GM19324 (cell line): ENCODE measurements at regions not wholly inside any gene's neighbourhood (a gene's known extent, or its start where the extent isn't known, plus 50 kb on each side); places are given as distances from the start of the nearest gene placed in this dataset.
"Not testable (repeated sequence)": the region's sequence is repeated elsewhere in the genome, so short reads cannot be mapped to it uniquely, and the experiment has no call there.

Experiments
- ATAC-seq: cut with Tn5 transposase; IDR thresholded peaks from one replicate; pipeline ENCODE4 v1.9.1; 2021; ENCODE audit warnings: mild to moderate bottlenecking, moderate library complexity; ENCODE audit not compliant: unreplicated experiment, low FRiP score

DNA sequence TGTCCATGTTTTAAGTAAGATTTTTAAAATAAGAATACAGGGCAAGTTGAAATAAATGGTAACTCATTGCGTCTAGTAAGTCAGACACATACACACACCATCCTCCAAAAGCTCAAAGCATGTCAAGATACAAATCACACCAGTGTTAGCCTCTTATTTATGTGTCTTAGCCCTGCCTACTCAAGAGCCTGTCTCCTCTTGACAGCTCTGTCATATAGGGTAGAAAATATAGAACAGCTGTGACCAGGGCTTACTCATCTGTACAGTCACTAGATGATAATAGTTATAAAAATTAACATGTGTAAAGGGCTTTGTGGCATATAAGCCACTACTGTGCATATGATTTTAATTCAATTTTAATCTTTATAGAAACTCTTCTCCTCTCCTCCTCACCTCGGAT lies 76.6 kb upstream of the NOTCH2NLA start:
- not testable (repeated sequence) for ATAC-seq

- ATAC-seq: peak; percentile 83
Measured at GRCh38 chr1:146298575-146298897, 69.7 kb upstream of the NOTCH2NLA start.

GRCh38 chr1:146297781-146298574 lies 69.2 kb upstream of the NOTCH2NLA start:
- peak; percentile 42 for ATAC-seq

DNA sequence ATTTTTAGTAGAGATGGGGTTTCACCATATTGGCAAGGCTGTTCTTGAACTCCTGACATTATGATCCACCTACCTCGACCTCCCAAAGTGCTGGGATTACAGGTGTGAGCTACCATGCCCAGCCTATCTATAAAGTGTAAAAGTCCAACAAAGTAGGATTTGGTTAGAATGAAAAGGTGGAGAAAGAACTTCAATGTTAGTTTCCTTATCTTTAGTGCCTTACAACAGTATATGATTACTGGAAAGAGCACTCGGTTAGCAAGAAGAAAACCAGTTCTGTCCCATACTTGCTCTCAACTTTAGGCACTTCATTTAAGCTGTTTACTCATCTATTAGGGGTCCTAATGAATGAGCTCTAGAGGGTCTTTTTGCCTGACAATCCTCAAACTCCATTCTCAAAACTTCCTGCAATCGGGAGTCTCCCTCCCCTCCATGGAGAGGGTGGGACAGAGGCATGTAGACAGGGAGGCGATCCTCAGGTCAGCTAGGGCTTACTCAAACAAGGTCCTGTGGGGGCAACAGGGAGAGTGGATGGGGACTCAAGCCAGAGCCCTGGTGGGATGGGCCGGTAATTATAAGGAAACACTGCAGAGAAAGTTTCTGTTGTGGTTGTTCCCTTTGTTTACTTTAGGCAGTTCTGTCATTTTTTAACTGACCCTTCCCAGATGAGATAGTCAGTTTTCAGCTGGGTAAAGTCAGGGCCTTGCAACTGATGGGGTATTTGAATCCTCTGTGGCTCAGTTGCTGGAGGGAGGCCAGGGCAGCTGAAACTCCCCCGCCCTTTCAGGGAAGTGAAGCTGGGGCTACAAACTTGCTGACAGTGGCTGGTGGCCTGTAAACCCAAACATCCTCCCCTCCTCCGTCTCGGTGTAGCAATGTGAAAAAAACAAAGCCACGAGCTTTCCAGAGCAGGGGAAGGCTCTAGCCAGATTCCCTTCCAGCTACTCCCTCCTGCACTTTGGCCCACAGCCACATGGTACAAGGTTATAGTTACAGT lies 64.4 kb upstream of the NOTCH2NLA start:
- peak; percentile 50 for ATAC-seq

DNA sequence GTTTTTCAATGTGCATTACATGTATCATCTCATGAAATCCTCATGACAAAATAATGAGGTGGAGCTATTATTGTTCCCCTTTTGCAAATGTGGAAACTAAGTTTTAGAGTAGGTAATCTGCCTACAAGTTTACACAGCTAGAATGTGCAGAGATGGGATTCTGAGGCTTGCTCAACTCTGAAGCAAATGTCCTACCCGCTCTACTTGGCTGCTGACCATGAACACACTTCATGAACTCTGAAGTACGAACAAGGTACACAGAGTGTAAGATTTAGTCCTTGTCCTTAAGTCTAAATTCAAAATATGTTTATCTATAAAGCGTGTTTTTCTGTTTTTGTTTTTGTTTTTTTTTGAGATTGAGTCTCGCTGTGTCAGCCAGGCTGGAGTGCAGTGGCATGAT lies 63.6 kb upstream of the NOTCH2NLA start:
- not testable (repeated sequence) for ATAC-seq

DNA sequence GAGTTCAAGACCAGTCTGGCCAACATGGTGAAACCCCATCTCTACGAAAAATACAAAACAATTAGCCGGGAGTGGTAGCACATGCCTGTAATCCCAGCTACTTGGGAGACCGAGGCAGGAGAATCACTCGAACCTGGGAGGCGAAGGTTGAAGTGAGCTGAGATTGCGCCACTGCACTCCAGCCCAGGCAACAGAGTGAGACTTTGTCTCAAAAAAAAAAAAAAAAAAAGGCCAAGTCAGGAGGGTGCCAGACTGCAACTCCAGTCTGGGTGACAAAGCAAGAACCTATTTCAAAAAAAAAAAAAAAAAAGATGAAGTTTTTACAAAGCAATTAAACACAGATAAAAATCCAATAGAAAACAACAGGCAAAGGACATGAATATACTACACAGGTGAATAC lies 59.1 kb upstream of the NOTCH2NLA start:
- ATAC-seq: not testable (repeated sequence)

GRCh38 chr1:146284760-146285159 lies 55.9 kb upstream of the NOTCH2NLA start:
- not testable (repeated sequence) for ATAC-seq

DNA sequence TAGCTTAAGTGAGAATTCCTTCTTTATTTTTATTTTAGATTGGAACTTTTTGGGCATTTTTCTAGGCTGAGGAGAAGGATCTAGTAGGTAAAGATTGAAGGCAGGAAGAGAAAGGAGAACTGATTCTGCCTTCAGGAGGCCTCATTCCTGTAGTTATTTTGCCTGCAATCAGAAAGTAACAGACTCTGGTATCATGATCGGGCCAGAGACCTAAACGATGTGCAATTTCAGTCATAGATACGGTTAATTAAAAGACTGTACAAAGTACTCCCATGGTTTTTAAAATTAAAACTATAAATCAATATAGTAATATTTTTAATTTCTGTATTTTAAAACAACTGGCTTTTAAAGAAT lies 54.7 kb upstream of the NOTCH2NLA start:
- ATAC-seq: peak; percentile 35

DNA sequence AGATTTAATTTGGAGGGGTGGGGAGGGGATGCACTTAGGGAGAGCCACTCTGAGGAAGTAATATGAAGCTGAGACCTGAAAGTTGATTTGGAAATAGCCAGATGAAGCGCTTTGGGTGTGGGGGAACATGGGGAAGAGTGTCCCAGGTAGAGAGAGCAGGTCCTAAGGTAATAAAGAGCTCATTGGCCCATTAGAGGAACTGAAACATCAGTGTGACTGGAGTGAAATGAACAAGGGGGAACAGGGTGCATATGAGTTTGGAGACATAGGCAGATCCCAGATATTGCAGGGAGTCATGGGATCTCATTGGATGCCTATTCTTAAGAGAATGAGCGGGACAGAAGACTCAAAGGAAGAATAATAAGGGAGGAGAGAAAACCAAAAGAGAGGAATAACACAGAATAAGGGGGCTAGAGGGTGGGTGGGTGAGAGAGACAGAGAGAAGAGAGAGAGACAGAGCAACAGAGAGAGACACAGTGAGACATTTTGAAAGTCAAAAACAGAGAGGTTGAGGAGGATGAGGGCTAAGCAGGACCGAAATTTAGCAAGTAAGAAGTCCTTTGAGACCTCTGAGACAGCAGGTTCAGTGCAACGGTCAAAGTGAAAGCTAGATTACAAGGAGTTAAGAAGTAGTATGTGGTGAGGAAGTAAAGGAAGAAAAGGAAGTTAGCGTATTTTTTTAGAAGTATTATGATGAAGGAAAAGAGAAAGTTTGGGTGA lies 54.1 kb upstream of the NOTCH2NLA start:
- peak; percentile 61 for ATAC-seq

DNA sequence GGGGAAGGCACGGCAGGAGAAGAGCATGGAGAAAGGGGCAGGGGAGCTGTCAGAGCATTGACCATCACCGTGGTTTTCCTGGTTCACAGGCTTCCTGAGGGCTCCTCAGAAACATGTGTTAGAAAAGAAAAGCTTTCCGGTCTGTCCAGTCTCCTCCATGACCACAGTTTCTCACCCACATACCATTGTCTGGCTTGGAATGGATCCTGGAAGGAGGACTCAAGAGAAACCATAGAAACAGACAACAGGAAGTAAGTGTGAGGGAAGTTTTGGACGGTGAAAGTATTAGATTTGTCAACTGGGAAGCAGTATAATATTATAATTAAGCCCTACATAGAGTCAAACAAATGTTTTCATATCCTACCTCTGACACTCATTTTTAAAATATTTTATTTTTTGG lies 52.7 kb upstream of the NOTCH2NLA start:
- ATAC-seq: not testable (repeated sequence)

DNA sequence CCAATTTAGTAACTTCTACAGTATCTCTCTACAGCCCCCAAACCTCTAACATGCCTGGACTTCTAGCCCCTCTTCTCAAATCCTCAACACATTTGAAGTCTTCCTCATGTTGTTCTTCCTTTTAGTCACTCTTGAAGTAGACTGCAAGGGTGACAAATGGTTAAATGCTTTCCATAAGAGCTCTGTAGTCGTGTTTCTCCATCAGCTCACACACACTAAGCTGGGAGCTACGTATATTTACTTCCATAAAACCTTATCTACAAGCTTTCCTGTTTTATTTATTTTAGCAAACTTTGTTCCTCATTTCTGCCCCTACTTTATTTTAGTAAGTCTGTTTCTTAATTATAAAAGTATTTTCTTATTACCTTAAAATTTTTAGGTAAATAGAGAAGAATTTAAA lies 49.9 kb upstream of the NOTCH2NLA start:
- not testable (repeated sequence) for ATAC-seq
